ENCODE measurements at regions not wholly inside any gene's neighbourhood (a gene's known extent, or its start where the extent isn't known, plus 50 kb on each side); places are given as distances from the start of the nearest gene placed in this dataset.

- TF ChIP-seq POLR2A (IDR thresholded peaks at IDR 0.05), result no peak
- no peak for TF ChIP-seq CTCF (IDR thresholded peaks at IDR 0.05 in 8 of 11, conservative IDR thresholded peaks at IDR 0.05 in 3 of 11)
- no peak for TF ChIP-seq POLR2AphosphoS5 (IDR thresholded peaks at IDR 0.05)
These were observed 333.9 kb downstream of the TBC1D32 start for GRCh38 chr6:121000381-121000780.

Measured in spleen (tissue), 7 donors.